GM18909 (cell line): ENCODE measurements at regions not wholly inside any gene's neighbourhood (a gene's known extent, or its start where the extent isn't known, plus 50 kb on each side); places are given as distances from the start of the nearest gene placed in this dataset.

Source experiments
- ATAC-seq: cut with Tn5 transposase; IDR thresholded peaks from one replicate; pipeline ENCODE4 v1.9.1; 2021; ENCODE audit warnings: mild to moderate bottlenecking; ENCODE audit not compliant: unreplicated experiment, poor library complexity

DNA sequence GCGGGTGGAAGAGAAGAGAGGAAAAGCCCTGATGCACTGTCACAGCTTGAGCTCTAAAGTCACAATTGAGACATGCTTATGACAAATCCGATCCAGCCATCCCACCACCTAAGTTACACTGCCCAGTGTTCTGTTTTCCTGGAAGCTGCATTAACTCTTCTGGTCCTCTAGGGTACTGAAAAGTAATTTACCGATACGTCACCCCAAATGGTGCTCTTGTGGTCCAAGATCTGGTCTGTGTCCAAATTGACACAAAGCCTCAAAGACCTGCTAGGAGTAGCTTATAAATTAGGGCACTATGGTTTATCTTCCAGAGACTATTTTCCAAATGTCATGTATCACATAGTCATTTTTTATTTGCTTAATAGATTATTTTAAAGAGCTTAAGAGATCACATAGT lies 186.7 kb upstream of the ETAA1 start:
- no peak for ATAC-seq

DNA sequence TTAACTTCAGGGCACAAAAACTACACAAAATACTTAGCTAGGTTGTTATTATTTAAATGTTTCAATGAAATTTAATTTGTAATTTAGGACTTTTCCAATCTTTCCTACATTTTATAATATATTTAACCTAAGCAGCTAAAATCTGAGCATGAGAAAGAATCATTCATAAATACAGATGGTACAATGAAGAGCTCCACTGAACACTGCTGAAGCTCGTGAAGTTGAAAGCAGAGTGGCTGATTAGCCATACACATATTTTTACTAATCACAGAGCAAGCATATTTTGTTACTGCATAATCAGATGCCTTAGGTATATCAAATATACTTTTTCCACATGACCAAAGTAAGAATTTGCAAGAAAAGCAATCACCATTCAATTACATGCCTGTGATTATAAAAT lies 184.9 kb upstream of the ETAA1 start:
- no peak for ATAC-seq

DNA sequence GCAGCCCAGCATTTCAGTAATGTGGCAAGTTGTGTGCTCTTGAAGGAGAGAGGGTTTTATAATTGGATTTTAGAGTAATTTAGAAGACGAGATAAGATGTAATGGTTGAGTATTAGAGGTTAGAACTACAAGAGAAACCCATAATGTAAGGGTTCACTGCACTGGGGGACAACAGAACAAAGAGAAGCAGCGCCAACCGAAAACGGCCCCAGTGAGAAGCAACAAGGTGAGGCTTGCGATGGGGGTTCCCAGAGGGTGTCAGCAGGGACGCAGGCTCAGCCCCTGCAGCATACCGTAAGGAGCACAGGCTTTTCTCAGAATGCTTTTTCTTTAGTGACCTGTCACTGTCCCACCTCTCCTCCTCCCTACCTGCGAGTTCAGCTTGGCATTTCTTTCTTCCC lies 183.9 kb upstream of the ETAA1 start:
- no peak for ATAC-seq

DNA sequence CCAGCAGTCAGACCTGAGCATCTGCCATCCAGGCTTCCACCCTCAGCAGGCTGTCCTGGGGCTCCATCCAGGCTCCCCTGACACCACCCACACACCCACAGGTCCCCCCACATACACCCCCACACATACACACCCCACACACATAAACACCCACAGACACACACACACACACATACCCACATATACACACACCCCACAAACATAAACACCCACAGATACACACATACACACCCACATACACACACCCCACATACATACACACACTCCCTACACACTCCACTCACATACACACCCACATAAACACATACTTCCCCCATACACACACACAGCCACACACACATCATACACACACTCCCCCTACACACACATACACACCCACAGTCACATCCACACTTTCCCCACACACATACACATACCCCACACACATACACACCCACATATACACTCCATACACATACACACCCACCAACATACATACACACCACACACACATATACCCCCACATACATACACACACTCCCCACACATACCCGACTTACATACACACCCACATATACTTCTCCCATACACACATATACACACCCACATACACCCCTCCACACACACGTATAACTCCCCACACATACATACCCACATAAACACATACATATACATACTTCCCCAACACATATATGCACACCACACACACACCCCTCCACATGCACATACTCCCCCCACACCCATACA lies 183.3 kb upstream of the ETAA1 start:
- no peak for ATAC-seq

DNA sequence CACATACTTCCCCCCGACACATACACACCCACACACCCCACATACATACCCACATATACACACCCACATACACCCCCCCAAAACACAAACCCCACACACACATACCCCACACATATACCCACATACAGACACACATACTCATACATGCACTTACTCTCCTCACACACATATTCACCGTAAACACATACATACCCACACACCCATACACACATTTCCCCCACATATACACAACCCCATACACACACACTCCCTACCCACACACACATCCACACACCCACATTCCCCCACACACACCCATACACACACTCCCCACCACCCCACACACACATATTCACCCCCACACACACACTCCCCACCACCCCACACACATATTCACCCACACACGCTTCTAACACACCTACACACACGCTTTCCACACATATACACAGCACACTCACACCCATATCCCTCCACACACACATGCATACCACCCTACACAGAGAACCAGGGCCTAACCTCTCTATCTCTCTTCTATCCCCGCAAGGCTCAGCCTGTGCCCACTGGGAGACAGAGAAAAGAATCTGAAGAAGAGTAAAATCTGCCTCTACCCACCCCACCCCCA lies 182.4 kb upstream of the ETAA1 start:
- no peak for ATAC-seq

DNA sequence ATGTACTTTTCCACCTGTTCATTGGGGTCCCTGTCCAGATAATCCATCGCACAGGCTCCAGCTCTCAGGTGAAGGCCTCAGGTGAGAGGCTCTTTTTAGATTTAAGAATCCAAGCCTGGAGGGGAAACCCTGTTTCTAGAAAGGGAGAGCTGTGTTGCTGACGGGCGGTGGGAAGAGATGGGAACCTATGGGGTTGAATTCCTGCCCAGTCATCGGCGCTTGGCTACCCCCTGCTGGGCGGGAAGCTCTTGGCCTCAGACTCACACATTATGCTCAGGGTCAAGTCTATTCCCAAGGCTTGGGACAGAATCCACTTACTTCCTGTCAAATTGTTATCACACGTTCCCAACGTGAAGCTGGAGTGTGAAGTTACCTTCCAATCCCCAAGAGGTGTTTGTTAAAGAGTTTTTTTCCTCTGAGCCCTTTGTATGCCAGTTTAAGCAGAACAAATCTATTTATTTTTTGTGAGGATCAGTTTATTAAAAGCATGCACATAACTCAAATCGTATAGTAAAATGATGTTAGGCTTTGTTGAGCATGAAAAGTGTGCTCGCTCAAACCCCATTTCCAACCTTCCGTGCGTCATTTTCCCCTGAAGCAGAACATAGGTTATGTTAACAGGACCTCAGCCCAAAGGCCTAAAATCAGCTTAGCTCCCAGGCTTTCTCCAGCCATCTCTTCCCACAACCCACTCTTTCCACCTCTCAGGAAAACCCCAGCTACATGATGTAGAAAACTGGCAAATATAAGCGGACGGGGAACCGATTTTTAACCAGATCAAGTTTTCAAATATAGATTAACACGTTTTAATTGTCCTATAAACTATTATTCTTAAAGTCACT lies 181.7 kb upstream of the ETAA1 start:
- no peak for ATAC-seq

DNA sequence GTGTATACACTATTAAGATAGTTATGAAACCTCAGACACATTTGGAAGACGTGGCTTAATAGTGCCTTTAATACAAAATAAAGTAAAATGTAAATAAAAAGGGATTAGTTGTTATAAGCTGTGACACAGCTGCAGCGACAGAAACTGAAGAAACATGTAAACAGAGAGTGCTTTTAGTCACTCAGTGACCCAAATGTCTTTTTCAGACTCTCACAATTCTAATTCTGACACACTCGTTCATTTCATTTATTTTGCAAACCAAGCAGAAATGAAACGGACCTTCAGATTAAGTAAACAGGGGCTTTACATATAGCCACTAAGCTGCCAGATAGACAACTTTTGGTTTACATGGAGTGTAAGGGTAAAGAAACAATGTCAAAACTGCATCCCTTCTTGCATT lies 181.0 kb upstream of the ETAA1 start:
- ATAC-seq: no peak

DNA sequence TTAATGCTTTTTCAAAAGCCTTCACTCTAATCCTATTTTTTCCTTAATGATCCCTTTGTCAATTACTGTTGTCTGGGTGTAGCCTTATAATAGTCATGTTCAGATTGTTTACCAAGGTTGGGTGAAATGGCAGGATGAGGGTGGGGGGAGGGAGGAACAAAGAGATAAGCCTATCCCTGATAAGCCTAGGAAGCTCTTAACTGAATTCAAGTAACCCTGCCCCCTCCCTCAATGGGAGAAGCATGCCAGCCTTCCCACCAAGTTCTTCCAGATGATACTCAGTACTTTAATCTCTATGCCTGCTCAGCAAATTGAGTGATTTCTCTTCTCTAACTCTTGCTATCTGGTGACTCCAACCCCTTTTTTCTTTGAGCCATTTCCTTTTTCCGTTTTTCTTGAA lies 180.3 kb upstream of the ETAA1 start:
- ATAC-seq: no peak

DNA sequence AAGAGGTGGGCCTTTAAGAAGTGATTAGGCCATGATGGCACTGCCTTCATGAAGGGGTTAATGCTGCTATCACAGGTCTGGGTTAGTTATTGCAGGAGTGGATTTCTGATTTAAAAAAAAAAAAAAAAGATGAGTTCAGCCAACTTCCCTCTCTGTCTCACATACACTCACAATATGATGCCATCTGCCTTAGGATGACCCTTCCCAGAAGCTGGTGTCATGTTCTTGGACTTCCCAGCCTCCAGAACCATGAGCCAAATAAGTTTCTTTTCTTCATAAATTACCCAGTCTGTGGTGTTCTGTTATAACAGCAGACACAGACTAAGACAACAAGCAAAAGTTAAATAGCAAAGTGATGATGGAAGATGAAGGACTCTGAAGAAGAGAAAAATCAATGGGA lies 179.7 kb upstream of the ETAA1 start:
- no peak for ATAC-seq

DNA sequence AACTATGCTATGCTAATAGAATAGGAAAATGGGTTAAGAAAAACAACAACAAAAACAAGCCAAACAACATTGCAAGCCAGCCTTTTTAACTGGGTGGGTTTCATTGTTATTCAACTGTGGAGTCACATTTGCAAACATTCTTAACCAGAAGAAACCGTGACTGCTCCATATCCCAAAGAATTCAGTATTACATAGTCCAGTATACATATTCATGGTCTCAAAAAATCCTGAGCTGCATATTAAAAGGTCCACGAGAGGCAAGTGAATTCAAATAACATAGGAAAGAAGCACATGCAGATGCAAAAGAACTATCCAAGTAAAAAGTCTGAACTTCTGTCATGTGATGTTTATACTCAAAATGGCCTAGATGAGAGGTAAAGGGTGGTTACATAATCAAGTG lies 179.1 kb upstream of the ETAA1 start:
- ATAC-seq: no peak

DNA sequence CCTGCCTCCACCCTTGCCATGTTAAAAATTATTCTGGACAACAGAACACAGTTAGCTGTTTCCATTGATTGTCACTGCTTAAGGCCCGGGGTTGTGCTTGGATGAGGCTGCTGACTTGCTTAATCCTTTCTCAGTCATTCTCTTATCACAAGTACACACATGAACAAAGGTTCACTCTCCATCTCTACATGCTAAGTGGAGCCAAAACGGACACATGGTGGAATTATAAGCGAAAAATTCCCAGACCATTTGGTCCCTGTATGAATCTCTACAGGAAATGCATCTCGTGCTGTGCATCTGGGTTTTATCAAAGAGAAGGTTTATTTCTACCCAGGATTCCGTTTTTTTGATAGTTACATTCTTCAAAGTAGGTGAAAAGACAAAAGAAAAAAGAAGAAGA lies 177.5 kb upstream of the ETAA1 start:
- ATAC-seq: no peak

DNA sequence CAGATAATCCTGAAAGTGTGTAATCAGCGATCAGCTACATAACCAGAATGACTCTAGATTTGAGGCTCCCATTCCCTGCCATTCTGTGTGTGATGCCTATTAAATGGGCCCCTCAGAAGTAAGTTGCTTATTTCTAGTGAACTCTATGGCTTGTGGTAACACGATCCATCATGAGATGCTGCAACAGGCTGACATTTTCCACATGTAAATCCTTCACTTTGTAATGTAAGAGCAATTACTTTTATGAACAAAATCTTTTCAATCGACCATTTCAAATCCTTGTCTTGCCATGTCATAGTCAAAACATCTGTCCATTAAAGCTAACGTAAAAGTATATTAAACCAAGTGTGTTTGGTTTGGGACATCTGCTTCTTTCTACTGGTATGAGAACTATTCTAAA lies 175.9 kb upstream of the ETAA1 start:
- no peak for ATAC-seq

DNA sequence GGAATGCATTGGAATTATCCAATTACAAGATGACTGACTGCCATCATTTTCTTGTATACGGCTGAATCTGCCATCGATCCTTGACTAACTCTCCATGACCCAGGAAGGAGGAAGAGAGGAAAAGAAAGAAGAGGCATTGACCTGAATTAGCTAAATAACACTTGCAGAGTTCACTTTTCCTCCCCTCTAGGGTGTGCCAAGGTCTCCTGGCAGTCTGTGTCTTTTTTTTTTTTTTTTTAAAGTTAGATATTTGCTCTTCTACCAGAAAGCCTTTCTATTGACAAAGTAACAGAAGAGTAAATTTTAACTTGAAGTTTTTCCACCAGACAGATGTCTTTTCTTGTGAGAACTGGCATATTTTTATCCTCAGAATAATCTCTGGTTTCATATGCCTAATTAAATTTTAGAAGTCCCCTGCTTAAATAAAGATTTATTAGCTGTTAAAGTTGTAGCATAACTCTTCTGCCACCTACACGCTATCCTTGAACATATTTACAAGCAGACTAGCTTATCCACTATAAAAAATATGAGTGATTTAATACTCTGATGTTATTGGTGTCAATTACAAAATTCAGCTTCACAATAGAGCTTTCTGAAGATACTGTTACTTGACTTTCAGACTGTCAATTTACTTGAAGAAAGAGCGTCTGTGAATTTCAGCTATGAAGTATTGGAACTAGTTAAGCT lies 171.7 kb upstream of the ETAA1 start:
- no peak for ATAC-seq

DNA sequence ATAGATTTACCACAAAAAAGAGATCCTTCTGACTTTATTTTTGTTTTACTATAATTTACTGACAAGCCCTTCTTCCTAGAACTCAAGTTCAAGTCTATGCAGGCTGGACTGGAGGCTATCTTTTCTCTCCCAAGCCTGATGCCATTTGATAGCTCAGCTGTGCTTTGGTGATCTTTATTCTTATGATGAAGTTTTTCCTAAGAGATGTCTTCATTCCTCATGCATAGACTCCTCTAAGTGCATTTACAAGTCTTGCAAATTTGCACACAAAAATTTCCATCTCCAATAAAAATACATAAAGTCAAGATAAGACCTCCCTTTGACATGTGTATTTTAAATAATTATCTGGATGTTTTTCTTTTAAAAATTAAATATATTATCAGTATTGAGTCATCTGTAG lies 167.4 kb upstream of the ETAA1 start:
- ATAC-seq: no peak

DNA sequence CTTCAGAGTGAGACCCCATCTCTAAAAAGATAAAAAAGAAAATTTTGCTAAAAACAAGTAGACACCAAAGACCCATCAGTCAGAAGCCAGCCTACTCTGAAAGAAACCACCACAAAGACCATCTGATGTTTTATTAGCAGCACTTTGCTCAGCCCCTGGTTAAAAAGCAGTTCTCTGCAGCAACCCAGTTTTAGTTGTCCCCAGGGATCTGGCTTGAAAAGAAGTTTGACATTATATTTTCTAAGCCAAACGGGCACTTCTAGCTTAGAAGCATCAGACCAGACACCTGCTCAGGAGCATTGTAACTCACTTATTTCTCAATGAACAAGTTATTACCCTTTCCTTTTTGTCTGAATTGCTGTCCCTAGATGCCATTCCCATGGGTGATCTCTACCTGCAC lies 164.2 kb upstream of the ETAA1 start:
- ATAC-seq: no peak

DNA sequence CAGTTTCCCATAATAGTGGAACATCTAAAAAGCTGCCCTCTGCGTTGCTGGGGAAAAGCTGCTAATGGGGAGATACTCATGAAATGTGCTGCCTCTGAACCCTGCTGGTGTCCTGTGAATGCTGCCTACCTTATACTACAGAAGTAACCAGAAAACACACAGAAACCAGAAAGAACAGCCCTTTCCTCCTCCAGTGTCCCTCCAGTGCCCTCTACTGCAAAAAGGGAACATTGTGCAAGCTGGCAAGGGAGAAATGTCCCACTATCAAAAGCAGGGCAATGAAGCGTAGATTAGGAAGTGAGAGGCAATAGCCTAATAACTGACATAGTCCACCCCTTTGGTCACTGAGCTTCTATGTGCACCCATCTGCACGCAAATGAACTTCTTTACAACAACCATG lies 162.7 kb upstream of the ETAA1 start:
- no peak for ATAC-seq

DNA sequence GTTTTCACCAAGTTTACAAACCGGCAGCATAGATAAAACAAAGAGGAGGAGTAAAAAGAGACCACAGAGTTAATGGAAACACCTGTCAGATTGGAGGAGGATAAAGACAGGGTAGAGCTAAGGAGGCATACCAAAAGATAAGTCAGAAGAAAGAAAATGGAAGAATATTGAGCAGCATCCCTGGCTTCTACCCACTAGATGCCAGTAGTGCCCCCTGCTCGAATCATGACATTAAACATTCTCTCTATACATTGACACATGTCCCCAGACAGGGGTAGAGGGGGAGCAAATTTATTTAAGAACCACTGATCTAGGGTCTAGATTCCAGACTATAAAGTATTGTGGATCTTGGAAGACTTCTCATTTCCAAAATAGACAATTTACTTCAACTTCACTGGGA lies 159.8 kb upstream of the ETAA1 start:
- ATAC-seq: no peak

DNA sequence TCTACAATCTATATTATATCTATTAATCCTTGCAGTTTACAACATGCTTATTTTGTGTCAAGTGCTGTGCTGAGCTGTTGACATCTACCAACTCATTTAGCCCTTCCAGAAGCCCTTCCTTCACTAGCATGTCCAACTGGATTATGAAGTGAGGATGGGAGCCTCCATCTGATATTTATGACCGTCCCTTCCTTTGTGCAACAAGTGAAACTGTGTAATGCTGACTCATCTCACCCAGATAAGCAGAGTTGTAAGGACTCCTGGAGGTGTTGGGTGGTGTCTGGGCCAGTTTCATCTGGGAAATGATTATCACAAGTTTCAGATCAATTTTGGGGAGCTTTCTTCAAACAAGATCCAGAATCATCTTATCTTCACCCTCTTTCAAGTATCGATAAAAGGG lies 156.6 kb upstream of the ETAA1 start:
- no peak for ATAC-seq

DNA sequence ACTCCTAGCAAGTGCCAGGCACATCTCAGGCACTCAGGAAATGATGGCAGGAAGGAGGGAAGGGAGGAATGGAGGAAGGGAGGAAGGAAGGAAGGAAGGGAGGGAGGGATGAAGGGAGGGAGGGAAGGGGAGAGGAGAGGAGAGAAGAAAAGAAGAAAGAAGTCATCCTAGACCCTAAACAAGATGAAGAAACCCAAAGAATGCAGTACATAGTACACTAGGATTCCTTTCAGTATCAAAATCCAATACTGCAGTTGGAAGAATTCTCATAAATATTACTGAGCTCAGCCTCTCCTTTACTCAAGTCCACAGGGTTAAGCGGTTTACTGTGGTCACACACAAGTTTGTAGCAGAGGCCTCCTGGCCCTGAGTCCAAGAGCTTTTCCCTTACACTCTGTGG lies 155.7 kb upstream of the ETAA1 start:
- no peak for ATAC-seq

DNA sequence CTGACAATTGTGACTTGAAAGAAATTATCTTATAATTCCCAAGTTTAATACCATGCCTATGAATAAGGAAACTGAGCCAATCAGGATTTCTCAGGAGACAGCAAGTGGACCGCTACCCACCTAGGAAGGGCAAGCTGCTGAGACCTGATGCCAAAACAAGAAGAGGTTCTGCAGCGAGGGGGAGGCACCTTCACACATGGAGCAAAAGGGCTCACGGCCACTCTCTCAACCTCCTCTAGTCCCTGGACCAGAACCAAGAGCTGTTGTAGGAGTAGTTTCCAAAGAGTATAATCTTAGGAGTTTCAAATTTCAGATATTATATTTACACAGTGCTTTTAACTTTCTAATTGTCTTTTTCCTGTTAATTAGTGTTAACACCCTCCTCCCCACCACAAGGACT lies 154.7 kb upstream of the ETAA1 start:
- no peak for ATAC-seq

DNA sequence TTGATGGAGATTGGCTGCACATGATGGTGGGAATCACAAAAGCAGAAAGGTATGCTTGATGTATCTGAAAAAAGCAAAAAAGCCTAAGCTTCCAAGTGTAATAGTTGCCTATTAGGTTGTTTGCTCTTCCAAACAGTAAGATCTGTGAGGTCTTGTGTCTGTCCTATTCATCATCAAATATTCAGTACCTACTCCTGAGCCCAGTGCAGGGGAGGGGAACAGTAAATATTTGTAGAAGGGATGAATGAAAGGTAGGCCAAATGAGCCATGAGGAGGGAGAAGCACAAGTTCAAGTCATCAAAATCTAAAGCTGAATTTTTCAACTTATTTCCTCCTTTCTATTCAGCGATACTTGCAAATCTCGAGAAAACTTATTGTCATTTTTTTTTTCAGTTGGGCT lies 153.2 kb upstream of the ETAA1 start:
- no peak for ATAC-seq
